ENCODE measurements at regions not wholly inside any gene's neighbourhood (a gene's known extent, or its start where the extent isn't known, plus 50 kb on each side); places are given as distances from the start of the nearest gene placed in this dataset.
A peak's percentile ranks its signal among the peaks of the same experiment; 100 is the strongest.
"Not testable (repeated sequence)": the region's sequence is repeated elsewhere in the genome, so short reads cannot be mapped to it uniquely, and the experiment has no call there.

- DNase-seq (no peak), ATAC-seq (no peak)
- CTCF ChIA-PET, result no interaction called here
- Mint-ChIP-seq H3K4me3 (no peak overlapping the region), H3K4me1 (ENCODE audit: low read depth) (peaks cover 6% of the 10 kb centered on the region), H3K27ac (no peak overlapping the region), H3K9me3 (ENCODE audit: insufficient read depth) (no peaks in the 10 kb centered on the region), H3K27me3 (ENCODE audit: low read depth) (peaks cover 2% of the 10 kb centered on the region), H3K36me3 (ENCODE audit: low read depth) (no peaks in the 10 kb centered on the region)
- POLR2A ChIA-PET, result no interaction called here
Measured at GRCh38 chr5:16987776-16988175, 51.7 kb upstream of the MYO10 start.

- POLR2A ChIA-PET, DNase-seq, CTCF ChIA-PET: not testable (repeated sequence)
Measured at GRCh38 chr5:16990817-16991520, 54.9 kb upstream of the MYO10 start.

GRCh38 chr5:16992006-16992405 lies 55.9 kb upstream of the MYO10 start:
- no peaks in the 10 kb centered on the region for H3K36me3 Mint-ChIP-seq (ENCODE audit: low read depth)
- ATAC-seq (no peak), DNase-seq (no peak)
- H3K4me3 Mint-ChIP-seq, result no peak overlapping the region
- ChIA-PET POLR2A (no interaction called here), CTCF (no interaction called here)
- peaks cover 2% of the 10 kb centered on the region for H3K27me3 Mint-ChIP-seq (ENCODE audit: low read depth)
- H3K9me3 Mint-ChIP-seq (ENCODE audit: insufficient read depth), result no peaks in the 10 kb centered on the region
- H3K27ac Mint-ChIP-seq, result no peak overlapping the region
- peaks cover 6% of the 10 kb centered on the region for H3K4me1 Mint-ChIP-seq (ENCODE audit: low read depth)

More at GRCh38 chr5:16990817-16991520, 54.9 kb upstream of the MYO10 start:
- H3K4me3 Mint-ChIP-seq; ATAC-seq; H3K9me3 Mint-ChIP-seq (ENCODE audit: insufficient read depth); H3K36me3 Mint-ChIP-seq (ENCODE audit: low read depth); H3K27me3 Mint-ChIP-seq (ENCODE audit: low read depth); H3K4me1 Mint-ChIP-seq (ENCODE audit: low read depth); H3K27ac Mint-ChIP-seq: not testable (repeated sequence)

- peaks cover 2% of the 10 kb centered on the region for H3K27me3 Mint-ChIP-seq (ENCODE audit: low read depth)
- DNase-seq (peak; percentile 23), ATAC-seq (peak; percentile 39)
- no peak overlapping the region for H3K4me3 Mint-ChIP-seq
- no peaks in the 10 kb centered on the region for H3K9me3 Mint-ChIP-seq (ENCODE audit: insufficient read depth)
- ChIA-PET POLR2A (no interaction called here), CTCF (no interaction called here)
- no peaks in the 10 kb centered on the region for H3K36me3 Mint-ChIP-seq (ENCODE audit: low read depth)
- peaks cover 6% of the 10 kb centered on the region for H3K4me1 Mint-ChIP-seq (ENCODE audit: low read depth)
- H3K27ac Mint-ChIP-seq, result no peak overlapping the region
Measured at GRCh38 chr5:16992444-16992843, 56.4 kb upstream of the MYO10 start.

- H3K4me1 Mint-ChIP-seq (ENCODE audit: low read depth), result peaks cover 6% of the 10 kb centered on the region
- peaks cover 2% of the 10 kb centered on the region for H3K27me3 Mint-ChIP-seq (ENCODE audit: low read depth)
- ChIA-PET CTCF (no interaction called here), POLR2A (no interaction called here)
- ATAC-seq (no peak), DNase-seq (no peak)
- no peaks in the 10 kb centered on the region for H3K36me3 Mint-ChIP-seq (ENCODE audit: low read depth)
- H3K4me3 Mint-ChIP-seq, result no peak overlapping the region
- H3K9me3 Mint-ChIP-seq (ENCODE audit: insufficient read depth), result no peaks in the 10 kb centered on the region
- no peak overlapping the region for H3K27ac Mint-ChIP-seq
Measured at GRCh38 chr5:16994565-16994964, 58.5 kb upstream of the MYO10 start.

GRCh38 chr5:16995372-16995771 lies 59.3 kb upstream of the MYO10 start:
- no peak overlapping the region for H3K27ac Mint-ChIP-seq
- CTCF ChIA-PET, result no interaction called here
- POLR2A ChIA-PET, result no interaction called here
- no peak for DNase-seq
- no peaks in the 10 kb centered on the region for H3K36me3 Mint-ChIP-seq (ENCODE audit: low read depth)
- H3K4me3 Mint-ChIP-seq, result no peak overlapping the region
- no peak for ATAC-seq
- no peaks in the 10 kb centered on the region for H3K9me3 Mint-ChIP-seq (ENCODE audit: insufficient read depth)
- H3K4me1 Mint-ChIP-seq (ENCODE audit: low read depth), result peaks cover 6% of the 10 kb centered on the region
- peaks cover 2% of the 10 kb centered on the region for H3K27me3 Mint-ChIP-seq (ENCODE audit: low read depth)

GRCh38 chr5:17000291-17000939 lies 64.3 kb upstream of the MYO10 start:
- H3K36me3 Mint-ChIP-seq (ENCODE audit: low read depth), result no peaks in the 10 kb centered on the region
- H3K9me3 Mint-ChIP-seq (ENCODE audit: insufficient read depth), result no peaks in the 10 kb centered on the region
- ChIA-PET CTCF (no interaction called here), POLR2A (no interaction called here)
- DNase-seq, result no peak
- no peak overlapping the region for H3K4me3 Mint-ChIP-seq
- H3K27me3 Mint-ChIP-seq (ENCODE audit: low read depth), result no peaks in the 10 kb centered on the region
- no peak for ATAC-seq
- no peak overlapping the region for H3K27ac Mint-ChIP-seq
- no peaks in the 10 kb centered on the region for H3K4me1 Mint-ChIP-seq (ENCODE audit: low read depth)

GRCh38 chr5:17001428-17001827 lies 65.3 kb upstream of the MYO10 start:
- DNase-seq, result no peak
- H3K4me1 Mint-ChIP-seq (ENCODE audit: low read depth), result no peaks in the 10 kb centered on the region
- ChIA-PET POLR2A (no interaction called here), CTCF (no interaction called here)
- no peak for ATAC-seq
- no peak overlapping the region for H3K4me3 Mint-ChIP-seq
- no peaks in the 10 kb centered on the region for H3K9me3 Mint-ChIP-seq (ENCODE audit: insufficient read depth)
- no peaks in the 10 kb centered on the region for H3K36me3 Mint-ChIP-seq (ENCODE audit: low read depth)
- no peak overlapping the region for H3K27ac Mint-ChIP-seq
- H3K27me3 Mint-ChIP-seq (ENCODE audit: low read depth), result no peaks in the 10 kb centered on the region

- Mint-ChIP-seq H3K9me3 (ENCODE audit: insufficient read depth) (no peaks in the 10 kb centered on the region), H3K27ac (no peak overlapping the region), H3K4me3 (no peak overlapping the region), H3K27me3 (ENCODE audit: low read depth) (no peaks in the 10 kb centered on the region), H3K4me1 (ENCODE audit: low read depth) (no peaks in the 10 kb centered on the region), H3K36me3 (ENCODE audit: low read depth) (no peaks in the 10 kb centered on the region)
- DNase-seq (no peak), ATAC-seq (no peak)
- POLR2A ChIA-PET, result no interaction called here
- CTCF ChIA-PET, result no interaction called here
Measured at GRCh38 chr5:17004441-17005106, 68.5 kb upstream of the MYO10 start.

GRCh38 chr5:17005107-17005828 lies 69.2 kb upstream of the MYO10 start:
- no peak overlapping the region for H3K4me3 Mint-ChIP-seq
- no peaks in the 10 kb centered on the region for H3K36me3 Mint-ChIP-seq (ENCODE audit: low read depth)
- ATAC-seq, result no peak
- no peaks in the 10 kb centered on the region for H3K27me3 Mint-ChIP-seq (ENCODE audit: low read depth)
- no peak for DNase-seq
- ChIA-PET POLR2A (no interaction called here), CTCF (no interaction called here)
- no peaks in the 10 kb centered on the region for H3K9me3 Mint-ChIP-seq (ENCODE audit: insufficient read depth)
- H3K4me1 Mint-ChIP-seq (ENCODE audit: low read depth), result no peaks in the 10 kb centered on the region
- H3K27ac Mint-ChIP-seq, result no peak overlapping the region

GRCh38 chr5:17012289-17012688 lies 76.2 kb upstream of the MYO10 start:
- ChIA-PET POLR2A (no interaction called here), CTCF (no interaction called here)
- Mint-ChIP-seq H3K27me3 (ENCODE audit: low read depth) (no peaks in the 10 kb centered on the region), H3K27ac (no peak overlapping the region), H3K9me3 (ENCODE audit: insufficient read depth) (no peaks in the 10 kb centered on the region), H3K4me1 (ENCODE audit: low read depth) (no peaks in the 10 kb centered on the region), H3K36me3 (ENCODE audit: low read depth) (no peaks in the 10 kb centered on the region), H3K4me3 (no peak overlapping the region)
- DNase-seq, result no peak
- no peak for ATAC-seq

- Mint-ChIP-seq H3K4me3 (no peak overlapping the region), H3K36me3 (ENCODE audit: low read depth) (no peaks in the 10 kb centered on the region), H3K27me3 (ENCODE audit: low read depth) (no peaks in the 10 kb centered on the region), H3K4me1 (ENCODE audit: low read depth) (no peaks in the 10 kb centered on the region), H3K27ac (no peak overlapping the region), H3K9me3 (ENCODE audit: insufficient read depth) (no peaks in the 10 kb centered on the region)
- DNase-seq (no peak), ATAC-seq (no peak)
- CTCF ChIA-PET, result no interaction called here
- POLR2A ChIA-PET, result no interaction called here
Measured at GRCh38 chr5:17014686-17015085, 78.6 kb upstream of the MYO10 start.

All from activated CD8-positive, alpha-beta T cell treated with anti-CD3 and anti-CD28 coated beads, Interleukin-2, amount 10 ng/mL, durations not matched to agents 7 days and 5 days (primary cell).